ENCODE measurements at regions not wholly inside any gene's neighbourhood (a gene's known extent, or its start where the extent isn't known, plus 50 kb on each side); places are given as distances from the start of the nearest gene placed in this dataset.

DNA sequence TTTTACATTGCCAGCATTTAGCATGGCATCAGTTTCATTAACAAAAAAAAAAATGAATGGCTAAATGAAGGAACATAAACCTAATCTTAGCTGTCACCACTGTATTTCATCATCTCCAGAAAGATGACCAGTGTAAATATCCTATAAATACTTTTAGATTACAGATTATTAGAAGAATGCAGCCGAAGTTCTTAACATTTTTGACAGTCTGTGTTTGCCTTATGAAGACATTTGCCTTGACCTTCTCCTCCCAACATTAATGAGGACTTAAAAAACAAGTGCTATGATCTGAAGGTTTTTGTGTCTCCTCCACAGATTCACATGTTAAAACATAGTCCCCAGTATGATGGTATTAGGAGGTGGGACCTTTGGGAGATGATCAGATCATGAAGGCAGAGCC lies 253.0 kb downstream of the SNAPC1 start:
- no peak for DNase-seq (ENCODE audit: low spot score)

DNA sequence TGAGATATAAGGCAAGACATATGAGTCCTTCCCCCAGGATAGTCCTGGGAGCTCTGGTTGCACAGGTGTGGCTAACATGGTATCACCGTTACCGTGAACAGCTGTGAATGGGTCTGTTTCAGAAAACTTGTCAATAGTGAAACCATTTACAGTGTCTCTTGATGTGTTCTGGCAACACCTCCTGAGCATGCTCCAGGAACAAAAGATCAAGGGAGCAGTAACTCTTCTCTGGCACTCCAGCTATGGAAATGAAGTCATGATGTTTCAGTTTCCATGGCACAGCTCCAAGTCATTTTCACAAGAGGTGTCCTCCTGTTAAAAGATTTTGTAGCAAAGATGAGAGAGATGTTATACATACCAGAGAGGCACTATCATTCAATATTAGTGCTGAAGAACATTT lies 253.7 kb downstream of the SNAPC1 start:
- no peak for DNase-seq (ENCODE audit: low spot score)

DNA sequence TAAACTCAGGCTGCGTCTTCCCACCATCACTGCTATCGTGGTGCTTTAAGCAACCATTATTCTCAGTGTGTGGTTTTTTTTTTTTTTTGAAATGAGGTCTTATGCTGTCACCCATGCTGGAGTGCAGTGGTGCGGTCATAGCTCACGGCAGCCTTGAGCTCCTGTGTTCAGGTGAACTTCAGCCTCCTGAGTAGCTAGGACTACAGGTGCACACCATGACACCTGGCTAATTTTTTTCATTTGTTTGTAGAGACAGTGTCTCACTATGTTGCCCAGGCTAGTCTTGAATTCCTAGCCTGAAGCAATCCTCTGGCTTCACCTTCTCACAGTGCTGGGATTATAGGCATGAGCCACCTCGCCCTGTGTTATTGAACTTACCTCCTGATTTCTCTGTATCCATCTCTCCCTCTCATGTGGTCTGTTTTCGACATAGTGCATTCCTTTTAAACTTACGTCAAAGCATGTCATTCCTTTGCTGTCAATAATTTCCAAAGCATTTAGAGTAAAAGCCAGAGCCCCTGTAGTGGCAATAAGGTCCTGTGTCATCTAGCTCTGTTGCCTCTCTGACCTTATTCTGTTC lies 255.5 kb downstream of the SNAPC1 start:
- DNase-seq (ENCODE audit: low spot score): no peak

DNA sequence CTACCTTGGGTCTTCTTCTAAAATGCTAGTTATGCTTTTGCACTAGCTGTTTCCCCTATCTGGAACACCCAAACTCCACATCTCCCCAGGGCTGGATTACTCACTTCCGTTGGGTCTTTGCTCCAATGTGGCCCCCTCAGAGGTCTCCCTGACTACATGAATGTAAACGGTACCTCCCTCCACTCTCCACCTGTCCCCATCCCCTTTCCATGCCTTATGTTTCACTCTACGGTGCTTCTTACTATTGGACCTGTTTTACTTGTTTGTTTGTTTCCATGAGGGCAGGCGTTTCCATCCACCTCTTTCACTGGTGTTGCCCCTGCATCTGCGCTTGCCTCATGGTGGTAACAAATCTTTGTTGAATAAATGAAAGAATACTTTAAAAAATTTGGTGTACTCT lies 256.4 kb downstream of the SNAPC1 start:
- no peak for DNase-seq (ENCODE audit: low spot score)

DNA sequence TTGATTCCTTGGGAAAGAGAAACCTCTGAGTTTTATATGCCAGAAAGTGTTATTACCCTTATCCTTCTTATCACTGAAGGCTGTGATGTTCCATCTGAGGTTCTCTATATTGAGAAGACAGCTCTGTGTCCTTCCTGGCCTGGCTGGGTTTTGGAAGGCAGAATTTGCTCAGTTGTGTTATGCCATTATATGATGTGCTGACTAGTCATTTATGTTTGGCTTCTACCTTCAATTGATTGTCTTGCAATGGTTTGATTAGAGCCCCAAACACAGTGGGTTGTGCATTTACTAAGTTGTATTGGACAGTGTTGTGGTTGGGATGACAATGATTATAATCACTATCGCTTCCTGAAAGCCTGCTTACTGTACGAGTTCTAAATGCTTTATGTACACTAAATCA lies 265.7 kb downstream of the SNAPC1 start:
- DNase-seq (ENCODE audit: low spot score): no peak

DNA sequence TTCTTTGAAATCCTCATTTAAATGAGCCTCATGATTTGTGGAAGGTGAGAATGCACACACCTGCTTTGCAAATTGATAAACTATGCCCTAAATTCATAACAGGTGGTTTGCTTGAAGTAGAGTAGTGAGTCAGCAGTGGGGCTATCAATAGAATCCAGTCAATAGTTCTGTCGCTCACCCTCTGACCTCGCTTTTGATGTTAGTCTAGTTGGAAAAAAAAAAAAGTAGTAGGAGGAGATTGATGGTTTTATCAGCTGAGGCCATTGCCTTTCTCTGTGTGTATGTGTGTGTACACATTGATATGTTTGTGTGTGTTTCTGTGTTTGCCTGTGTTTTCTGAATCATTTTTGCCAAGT lies 267.3 kb downstream of the SNAPC1 start:
- DNase-seq (ENCODE audit: low spot score): no peak

DNA sequence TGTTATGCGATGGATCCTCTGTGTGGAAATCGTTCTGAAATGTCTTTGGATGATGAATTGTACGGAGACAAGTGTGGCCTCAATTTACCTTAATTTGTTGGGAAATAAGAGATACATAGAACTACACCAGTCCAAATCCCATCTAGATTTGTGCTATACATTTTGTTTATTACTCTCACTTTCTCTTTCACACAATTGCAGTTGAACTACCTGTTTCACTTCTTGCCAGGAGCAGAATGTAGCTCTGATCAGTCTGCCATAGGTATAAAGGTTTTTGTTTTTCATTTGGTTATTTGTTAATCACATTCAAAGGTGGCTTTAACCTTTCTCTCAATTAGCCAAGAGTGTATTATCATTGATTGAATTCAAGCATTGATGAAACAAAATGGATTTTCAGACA lies 268.2 kb downstream of the SNAPC1 start:
- no peak for DNase-seq (ENCODE audit: low spot score)

DNA sequence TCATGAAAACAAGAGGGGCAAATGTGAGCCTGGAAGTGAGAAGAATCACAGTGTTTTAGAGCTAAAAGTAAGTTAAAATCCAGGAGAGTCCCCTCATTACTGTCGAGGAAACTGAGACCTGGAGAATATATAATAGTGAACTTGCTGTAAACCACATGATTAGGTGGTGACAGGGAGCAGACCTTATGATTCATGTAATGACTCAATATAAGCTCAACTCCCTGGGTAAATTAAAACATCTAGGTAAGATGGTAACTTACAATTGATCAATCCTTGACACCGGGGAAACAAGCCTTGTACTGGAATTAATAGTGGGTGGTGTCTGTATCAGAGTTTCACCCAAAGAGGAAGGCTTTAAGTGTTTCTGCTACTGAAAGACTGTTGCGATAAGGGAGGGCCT lies 269.3 kb downstream of the SNAPC1 start:
- DNase-seq (ENCODE audit: low spot score): no peak

DNA sequence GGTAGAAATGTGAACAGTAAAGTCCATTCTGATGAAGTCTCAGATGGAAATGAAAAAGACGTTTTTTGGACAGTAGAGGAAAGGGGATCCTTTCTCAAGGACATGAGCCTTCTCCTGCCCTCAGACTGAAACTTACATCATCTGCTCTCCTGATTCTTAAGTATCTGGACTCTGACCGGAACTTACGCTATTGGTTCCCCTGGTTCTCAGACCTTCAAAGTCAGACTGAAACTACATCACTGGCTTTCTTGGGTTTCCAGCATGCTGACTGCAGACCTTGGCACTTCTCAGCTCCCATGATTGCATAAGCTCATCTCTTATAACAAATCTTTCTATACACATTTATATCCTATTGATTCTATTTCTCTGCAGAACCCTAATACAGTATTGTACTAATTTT lies 291.0 kb downstream of the SNAPC1 start:
- DNase-seq (ENCODE audit: low spot score): no peak

DNA sequence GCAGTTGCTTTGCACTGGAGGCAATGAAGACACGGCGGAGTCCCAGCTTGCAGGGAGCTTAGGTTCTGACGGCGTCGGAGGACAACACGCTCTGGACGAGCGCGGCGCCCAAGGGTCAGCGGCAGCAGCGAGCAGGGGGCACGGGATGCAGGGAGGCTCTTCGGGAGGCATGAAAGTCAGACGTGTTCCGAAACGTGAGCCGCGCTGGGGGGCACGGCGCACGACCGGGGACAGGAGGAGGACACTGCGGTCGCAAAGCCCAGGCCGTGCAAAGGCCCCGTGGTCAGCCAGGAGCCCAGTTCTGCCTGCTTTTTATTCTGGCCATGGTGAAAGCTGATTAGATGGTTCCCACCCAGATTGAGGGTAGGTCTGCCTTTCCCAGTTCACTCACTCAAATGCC lies 294.6 kb downstream of the SNAPC1 start:
- no peak for DNase-seq (ENCODE audit: low spot score)

DNA sequence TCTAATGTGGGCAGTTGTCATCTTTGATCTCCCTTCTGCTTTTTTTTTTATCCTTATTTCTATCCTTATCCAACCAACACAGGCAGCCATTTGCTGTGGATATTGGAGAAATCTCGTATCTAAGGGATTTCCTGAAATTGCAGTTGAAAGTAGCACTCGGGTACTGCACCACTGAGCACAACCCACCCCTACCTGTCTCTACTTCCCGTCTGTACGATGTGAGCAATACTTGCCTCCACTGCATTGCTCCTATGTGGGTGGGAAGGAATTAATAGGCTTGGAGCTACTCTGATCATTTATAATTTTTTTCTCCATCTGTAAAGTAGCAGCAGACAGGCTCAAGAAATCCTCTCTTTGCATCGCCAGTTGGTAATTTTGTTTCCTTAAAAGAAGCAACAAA lies 300.4 kb downstream of the SNAPC1 start:
- DNase-seq (ENCODE audit: low spot score): no peak

DNA sequence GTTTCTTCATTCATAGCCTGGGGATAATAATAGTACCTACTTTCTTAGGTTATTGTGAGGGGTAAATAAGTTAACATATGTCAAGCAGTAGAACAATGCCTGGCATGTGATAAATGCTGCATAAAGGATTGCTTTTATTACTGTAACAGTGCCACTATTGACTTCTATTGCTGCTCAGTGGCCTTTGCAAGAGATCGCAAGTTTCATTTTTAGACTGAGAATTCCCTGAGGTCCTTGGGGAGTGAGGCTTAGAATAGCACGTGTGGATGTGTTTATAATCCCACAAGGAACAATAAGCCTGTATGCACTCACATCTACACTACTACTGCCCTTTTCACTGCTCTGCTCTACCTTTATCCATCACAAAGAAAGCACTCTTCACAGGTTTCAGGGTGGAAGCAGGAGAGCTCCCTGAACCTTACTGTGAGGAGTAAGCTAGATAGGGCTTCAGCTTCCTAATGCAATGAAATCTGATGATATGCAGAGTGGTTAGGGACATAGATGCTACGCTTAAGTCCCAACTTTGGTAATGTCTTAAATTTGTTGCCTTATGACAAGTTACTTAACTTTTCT lies 302.6 kb downstream of the SNAPC1 start:
- no peak for DNase-seq (ENCODE audit: low spot score)

DNA sequence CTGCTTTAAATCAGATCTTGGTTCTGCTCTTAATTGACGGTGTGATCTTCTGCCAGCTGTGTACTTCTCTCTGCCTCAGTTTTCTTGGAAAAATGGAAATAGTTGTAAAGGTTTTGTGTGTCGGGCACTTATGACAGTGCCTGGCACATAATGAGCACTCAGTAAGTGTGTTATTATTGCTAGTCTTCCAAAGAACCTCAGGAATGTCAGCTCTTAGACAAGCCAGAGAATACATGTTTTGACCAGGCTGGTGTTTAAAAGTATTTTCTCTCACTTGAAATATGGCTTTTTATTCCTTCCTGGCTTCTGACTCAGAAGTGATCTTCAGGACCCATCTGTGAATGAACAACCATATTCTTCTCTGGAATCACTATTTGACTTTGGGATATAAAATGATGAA lies 304.1 kb downstream of the SNAPC1 start:
- DNase-seq (ENCODE audit: low spot score): no peak

DNA sequence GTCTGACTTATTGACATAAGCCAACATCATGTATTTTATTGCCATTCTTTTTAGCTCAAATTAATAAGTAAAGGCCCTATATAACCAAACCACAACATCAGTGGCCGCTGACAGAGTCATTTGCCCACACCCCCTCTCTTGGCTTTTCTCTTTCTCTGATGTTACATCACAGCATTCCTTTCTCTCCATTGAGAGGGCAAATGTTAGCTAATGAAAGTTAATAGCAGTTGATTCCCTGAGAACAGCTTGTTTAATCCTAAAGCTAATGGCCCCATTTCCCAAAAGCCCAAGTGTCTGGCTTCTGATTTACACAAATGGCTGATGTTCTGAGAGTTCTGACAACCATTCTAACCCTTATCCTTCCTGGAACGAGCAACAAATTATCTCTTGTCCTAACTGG lies 308.8 kb downstream of the SNAPC1 start:
- DNase-seq (ENCODE audit: low spot score): no peak

DNA sequence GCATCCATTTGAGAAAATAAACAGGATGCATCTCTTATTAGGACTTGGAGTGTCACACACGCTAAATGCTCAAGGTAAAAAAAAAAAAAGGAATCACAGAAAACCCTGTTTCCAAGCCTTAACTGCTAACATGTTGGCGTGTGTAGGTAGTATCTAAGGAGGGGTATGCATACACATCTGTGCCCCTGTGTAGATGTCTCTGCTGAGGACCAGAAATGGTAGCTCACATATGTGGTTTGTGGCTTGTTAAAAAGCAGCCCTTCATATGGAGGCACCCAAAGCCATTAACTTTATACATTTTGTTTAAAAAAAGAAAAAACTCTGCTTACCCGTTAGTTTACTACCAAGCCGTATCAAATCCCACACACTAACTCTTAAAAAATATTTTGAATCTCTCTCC lies 314.1 kb downstream of the SNAPC1 start:
- no peak for DNase-seq (ENCODE audit: low spot score)

DNA sequence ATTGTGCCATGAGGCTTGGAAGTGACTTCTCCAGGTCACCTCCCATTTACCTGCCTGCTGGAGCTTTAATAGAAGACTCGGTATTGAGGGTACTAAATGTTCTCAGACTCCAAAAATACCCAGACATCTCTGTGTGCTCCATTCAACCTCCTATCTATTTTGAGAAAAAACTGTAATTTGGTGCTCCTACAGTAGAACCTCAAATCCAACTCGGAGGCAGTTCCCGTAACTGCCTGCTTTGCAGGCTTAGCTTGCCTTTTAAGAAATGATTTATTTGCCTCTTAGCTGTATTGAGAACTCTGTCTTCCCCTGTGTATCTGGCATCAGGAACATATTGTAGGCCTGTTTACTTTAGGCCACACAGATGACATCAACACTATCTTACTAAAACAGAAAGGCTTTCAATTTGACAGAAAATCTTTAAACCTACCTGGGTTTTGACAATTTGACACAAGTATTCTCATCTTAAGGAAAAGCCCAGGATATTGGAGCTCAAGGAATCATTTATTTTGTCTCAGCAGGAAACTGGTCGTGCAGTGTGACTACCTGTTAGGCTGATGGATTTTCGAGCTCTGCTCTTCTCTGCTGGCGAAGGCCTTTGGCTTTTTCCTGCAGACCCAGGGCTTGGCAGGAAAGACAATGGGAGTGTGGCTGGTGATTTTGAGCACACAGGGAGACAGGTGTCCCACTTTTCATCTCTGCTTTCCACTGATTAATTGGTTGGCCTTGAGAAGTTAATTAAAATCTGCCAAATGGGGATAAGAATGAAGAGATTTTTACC lies 314.8 kb downstream of the SNAPC1 start:
- no peak for DNase-seq (ENCODE audit: low spot score)

DNA sequence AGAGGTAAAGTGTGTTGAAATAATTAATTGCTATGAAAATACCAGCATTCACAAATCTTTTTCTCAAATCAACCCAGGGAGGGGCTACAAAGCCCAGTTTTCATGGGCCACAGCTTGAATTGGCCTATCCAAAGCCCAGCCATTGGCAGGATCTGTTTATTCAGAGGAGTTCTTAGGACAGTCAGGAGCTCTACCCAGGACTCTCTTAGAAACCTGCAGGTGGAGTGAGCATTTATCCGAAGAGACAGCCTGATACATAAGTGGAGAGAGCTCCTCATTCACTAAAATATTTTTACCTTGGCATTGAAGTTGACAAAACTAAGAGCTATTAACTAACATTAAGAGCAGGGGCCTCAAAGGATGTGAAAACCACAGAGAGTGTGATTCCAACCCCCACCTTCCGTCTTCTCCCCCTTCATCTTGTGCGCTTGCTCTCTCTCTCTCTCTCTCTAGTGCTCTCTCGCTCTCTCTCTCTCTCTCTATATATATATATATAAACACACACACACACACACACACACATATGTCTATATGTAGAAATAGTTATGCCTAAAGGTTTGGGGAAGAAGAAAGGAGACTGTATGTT lies 315.5 kb downstream of the SNAPC1 start:
- DNase-seq (ENCODE audit: low spot score): no peak

DNA sequence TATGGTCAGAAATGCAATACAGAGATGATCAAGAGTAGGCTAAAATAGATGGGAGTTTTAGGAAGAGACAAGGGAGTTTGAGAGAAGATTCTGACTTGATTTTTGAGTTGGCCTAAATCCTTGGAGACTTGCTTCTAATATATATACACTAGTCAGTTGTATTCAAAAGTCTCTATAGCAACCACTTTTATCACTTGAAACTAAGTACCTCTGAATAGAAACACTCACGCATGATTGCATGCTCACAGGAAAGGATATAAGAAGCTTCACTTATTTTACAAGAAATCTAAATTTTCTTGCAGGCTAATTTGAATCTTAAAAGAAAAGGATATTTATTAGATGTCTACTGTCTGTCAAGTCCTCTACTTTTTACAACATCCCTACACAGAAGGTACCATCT lies 316.8 kb downstream of the SNAPC1 start:
- no peak for DNase-seq (ENCODE audit: low spot score)

DNA sequence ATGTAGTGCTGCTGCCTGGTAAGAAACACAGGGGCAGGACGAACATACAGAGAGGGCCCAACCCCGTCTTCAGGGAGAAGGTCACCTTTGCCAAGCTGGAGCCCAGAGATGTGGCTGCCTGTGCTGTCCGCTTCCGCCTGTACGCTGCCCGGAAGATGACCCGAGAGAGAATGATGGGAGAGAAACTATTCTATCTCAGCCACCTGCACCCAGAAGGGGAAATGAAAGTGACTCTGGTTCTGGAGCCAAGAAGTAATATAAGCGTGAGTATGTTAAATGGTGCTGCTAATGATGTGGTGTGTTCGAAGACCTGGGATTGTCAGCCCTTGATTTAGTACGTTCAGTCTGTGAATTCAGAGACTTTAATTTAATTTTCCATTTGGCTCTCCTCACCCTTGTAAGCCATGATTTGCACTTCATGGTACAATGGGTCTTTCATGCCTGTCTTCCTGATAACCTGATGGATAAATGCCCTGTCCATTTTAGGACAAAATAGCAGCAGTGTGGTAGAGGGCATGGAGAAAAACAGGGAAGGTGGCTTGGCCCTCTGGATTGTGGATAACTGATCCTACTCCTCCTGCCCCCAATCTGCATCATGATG lies 318.9 kb downstream of the SNAPC1 start:
- no peak for DNase-seq (ENCODE audit: low spot score)

DNA sequence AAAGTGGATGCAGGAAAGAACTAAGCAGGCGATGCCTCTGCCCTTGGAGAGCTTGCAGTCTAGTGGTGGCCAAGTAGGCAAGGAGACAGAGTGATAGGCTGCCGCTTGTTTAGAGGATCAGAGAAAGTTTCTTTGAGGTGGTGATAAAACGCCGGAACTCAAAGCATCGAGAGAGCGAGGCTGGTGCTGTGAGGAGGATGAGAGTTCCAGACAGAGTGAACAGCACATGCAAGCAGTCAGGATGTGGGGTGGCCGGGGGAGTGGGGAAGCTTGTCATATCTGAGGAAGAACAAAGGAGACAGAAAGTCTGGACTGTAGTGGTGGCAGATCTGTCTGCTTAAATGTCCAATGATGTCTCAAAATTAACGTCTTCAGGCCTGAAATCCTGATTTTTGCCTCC lies 319.7 kb downstream of the SNAPC1 start:
- no peak for DNase-seq (ENCODE audit: low spot score)

DNA sequence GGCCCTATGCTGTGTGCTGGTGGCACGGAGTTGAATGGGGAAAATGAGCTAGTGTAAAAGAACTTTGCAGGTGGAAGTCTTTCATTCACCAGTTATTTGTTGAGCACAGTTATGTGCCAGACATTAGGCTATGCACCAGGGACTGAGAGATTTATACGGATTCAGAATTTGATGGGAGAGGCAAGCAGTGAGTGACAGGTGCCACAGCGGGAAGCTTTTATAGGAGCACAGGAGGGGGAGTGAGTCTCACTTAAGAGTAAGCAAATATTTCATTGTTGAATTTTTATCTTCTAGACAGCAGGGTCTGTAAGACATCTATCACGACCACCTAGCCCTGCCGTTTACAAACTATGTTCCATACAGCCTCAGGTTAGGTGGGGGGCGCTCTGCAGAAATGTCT lies 320.6 kb downstream of the SNAPC1 start:
- DNase-seq (ENCODE audit: low spot score): no peak

DNA sequence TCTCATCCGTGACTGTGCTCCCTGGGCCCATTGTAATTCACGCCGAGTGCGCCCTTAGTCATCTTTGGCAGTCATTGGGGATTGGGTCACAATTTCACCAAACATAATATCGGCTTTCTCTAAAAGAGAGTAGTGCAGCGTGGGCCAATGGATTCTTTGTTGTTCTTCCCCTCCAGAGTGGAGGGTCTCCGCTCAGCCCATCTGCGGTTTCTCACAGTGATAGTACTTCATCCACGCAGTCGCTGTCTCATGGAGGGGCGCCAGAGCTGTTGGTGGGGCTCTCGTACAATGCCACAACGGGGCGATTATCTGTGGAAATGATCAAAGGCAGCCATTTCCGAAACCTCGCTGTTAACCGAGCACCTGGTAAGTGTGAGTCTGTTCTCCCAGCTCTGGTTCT lies 321.8 kb downstream of the SNAPC1 start:
- peak; percentile 68 for DNase-seq (ENCODE audit: low spot score)

DNA sequence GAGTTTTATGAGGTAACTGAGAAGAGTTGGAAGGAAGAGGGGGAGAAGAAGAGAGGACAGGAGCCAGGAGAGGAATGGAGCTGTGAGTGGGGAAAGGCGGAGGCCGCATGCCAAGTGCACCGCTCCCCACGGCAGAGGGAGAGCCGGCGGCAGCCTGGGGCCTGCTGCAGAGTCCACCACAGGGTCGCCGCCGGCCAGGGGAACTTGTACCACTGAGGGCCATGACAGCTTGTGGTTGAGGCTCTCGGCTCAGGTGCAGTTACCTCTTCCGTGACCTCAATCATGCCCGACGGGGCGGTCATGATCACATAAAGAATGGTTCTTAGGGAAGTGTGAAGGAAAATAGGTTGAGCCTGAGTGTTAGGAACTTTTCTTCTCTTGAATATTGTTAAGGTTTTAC lies 325.0 kb downstream of the SNAPC1 start:
- no peak for DNase-seq (ENCODE audit: low spot score)
